ENCODE measurements at regions not wholly inside any gene's neighbourhood (a gene's known extent, or its start where the extent isn't known, plus 50 kb on each side); places are given as distances from the start of the nearest gene placed in this dataset.
"Not testable (repeated sequence)": the region's sequence is repeated elsewhere in the genome, so short reads cannot be mapped to it uniquely, and the experiment has no call there.

DNA sequence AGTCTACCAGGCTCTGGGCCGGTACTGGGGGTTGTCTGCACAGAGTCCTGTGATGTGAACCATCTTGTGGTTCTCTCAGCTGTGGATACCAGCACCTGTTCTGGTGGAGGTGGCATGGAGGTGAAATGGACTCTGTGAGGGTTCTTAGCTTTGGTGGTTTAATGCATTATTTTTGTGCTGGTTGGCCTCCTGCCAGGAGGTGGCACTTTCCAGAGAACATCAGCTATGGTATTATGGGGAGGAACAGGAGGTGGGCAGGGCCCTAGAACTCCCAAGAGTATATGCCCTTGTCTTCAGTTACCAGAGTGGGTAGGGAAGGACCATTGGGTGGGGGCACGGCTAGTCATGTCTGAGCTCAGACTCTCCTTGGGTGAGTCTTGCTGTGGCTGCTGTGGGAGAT is 187.1 kb downstream of the ACTR3B start:
- in situ Hi-C loops (cut with HindIII; ENCODE audit: low sequenced_read_pairs), result not testable (repeated sequence)

DNA sequence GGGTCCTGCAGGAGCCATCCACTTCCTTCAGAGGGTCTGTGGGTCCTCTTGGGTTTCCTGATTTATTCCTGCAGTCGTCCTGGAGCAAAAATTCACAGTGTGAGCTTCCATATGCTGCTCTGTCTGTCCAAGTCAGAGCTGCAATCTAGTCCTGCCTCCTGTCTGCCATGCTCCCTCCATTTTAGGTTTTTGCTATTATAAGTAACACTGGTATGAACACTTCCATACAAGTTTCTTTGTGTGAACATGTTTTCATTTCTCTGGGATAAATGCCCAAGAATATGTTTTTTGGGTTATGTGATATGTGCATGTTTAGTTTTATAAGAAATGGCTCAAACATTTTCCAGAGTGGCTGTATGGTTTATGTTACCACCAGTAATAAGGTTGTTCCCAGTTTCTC is 188.1 kb downstream of the ACTR3B start:
- in situ Hi-C loops (cut with HindIII; ENCODE audit: low sequenced_read_pairs), result no loop called here
- DNase-seq (ENCODE audit: low spot score), result no peak

More for the DNA sequence above, 187.1 kb downstream of the ACTR3B start:
- not testable (repeated sequence) for DNase-seq (ENCODE audit: low spot score)

DNA sequence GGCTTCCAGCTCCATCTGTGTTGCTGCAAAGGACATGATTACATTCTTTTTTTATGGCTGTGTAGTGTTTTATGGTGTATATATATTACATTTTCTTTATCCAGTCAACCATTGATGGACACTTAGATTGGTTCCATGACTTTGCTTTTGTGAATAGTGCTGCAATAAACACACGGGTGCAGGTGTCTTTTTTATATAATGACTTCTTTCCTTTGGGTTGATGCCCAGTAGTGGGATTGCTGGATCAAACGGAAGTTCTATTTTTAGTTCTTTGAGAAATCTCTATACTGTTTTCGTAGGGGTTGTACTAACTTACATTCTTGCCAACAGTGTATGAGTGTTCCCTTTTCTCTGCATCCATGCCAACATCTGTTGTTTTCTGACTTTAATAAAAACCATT is 189.7 kb downstream of the ACTR3B start:
- DNase-seq (ENCODE audit: low spot score), result no peak
- in situ Hi-C loops (cut with HindIII; ENCODE audit: low sequenced_read_pairs), result no loop called here

DNA sequence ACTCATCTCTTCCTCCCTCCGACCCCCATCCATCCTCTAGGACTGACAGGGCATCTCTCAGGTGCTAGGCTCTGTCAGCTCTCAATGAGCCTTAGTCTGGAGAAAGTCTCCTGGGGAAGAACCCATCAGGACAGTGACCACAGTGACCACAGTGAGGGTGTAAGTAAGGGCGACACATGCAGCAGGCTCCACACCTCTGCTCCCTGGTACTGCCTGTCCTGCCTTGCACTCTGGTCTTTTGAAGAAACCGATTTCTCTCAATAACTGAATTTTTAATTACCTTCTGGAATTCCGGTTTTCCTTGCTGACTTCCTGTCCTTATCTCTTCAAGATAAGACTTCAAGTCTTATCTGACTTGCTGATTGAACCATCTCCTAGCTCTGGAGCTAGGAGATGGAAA is 190.2 kb downstream of the ACTR3B start:
- no peak for DNase-seq (ENCODE audit: low spot score)
- in situ Hi-C loops (cut with HindIII; ENCODE audit: low sequenced_read_pairs), result no loop called here

DNA sequence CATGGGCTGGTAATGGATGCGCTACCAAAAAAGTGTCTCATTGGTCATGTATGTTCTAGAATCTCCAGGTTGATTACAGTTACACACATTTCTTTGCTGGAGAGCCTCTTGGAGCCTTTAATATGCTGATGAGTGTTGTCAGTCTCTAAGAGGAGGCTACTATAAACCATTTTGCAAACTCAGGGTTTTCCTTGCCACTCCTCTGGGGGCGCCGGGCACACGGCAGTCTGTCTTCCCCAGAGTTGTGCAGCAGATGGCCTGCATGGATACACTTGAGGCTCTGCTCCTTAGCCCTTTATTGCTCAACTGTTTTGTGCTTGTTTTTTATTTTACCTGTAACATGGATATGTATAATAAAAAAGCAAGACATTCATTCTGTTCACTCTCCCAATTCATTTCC is 196.5 kb downstream of the ACTR3B start:
- in situ Hi-C loops (cut with HindIII; ENCODE audit: low sequenced_read_pairs), result no loop called here
- DNase-seq (ENCODE audit: low spot score), result no peak

DNA sequence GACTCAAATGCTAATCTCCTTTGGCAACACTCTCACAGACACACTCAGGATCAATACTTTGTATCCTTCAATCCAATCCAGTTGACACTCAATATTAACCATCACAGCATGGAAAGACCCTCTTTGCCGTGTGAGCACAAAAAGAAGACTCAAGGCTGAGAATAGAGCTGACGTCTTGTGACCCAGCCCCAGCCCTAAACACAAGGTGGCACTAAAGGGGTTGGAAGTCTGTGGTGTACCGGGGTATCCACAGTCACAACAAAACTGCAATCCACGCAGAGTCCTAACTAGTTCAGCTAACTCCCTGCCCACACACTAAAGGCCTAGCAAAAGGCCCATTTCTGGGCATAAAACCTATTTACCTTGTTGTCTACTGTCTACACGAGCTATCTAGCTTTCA is 200.1 kb downstream of the ACTR3B start:
- DNase-seq (ENCODE audit: low spot score), result no peak
- in situ Hi-C loops (cut with HindIII; ENCODE audit: low sequenced_read_pairs), result no loop called here

DNA sequence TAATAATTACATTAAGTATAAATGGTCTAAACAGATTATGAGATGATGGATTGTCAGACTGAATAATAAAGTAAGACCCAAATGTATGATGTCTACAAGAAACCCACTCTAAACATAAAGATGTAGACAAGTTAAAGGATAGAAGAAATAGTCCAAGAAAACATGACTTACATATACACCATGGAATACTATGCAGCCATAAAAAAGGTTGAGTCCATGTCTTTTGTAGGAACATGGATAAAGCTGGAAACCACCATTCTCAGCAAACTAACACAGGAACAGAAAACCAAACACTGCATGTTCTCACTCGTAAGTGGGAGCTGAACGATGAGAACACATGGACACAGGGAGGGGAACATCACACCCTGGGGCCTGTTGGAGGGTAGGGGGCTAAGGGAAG is 202.2 kb downstream of the ACTR3B start:
- in situ Hi-C loops (cut with HindIII; ENCODE audit: low sequenced_read_pairs); DNase-seq (ENCODE audit: low spot score): not testable (repeated sequence)

DNA sequence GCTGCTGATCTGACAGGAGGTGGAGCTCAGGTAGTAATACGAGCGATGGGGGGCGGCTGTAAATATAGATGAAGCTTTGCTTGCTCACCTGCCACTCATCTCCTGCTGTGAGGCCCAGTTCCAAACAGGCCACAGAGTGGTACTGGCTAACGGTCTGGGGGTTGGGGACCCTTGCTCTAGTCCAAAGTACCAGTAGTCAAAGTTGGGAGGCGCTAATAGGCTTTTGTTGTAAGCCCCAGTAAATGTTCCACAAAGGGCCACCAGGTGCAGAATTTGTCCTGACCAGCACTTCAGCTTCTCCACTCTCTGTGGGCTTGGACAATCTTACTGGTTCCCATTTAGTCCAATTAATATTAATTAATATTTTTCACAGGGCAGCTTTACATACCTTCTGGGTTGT is 206.6 kb downstream of the ACTR3B start:
- DNase-seq (ENCODE audit: low spot score), result no peak
- in situ Hi-C loops (cut with HindIII; ENCODE audit: low sequenced_read_pairs), result no loop called here

DNA sequence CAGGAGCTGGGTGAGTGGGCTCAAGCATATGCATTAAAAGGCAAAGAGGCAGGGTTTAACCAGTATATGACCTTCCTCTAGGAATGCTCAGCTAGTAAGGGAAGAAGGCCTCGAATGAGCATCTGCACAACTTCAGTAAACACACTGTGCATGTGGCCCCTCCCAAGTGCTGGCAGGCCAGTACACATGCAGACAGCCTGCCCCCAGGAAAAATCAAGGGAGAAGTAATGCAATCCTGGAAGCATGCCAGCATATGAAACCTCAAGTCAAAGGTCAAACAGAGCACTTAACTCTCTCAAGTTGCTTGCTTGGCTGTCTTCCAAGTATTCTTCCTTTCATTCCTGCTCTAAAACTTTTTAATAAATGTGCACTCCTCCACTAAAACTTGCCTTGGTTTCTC is 208.4 kb downstream of the ACTR3B start:
- in situ Hi-C loops (cut with HindIII; ENCODE audit: low sequenced_read_pairs), result no loop called here
- no peak for DNase-seq (ENCODE audit: low spot score)

DNA sequence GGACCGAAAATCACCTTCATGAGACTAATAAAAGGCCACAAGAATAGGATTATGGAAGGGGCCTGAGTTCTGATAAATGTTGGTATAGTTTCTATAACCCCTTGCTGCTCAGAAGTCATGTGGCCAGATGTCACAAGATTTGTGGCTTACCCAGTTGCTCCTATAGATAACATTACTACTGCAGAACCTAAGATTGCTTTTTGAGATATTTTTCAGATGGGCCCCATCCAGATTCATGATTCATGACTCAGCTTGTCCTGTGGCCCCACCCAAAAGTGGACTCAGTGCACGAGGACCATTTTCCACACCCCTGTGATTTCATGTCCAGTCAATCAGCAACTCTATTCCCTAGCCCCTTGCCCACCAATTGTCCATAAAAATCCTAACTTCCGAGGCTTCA is 209.0 kb downstream of the ACTR3B start:
- in situ Hi-C loops (cut with HindIII; ENCODE audit: low sequenced_read_pairs), result no loop called here
- DNase-seq (ENCODE audit: low spot score), result no peak

DNA sequence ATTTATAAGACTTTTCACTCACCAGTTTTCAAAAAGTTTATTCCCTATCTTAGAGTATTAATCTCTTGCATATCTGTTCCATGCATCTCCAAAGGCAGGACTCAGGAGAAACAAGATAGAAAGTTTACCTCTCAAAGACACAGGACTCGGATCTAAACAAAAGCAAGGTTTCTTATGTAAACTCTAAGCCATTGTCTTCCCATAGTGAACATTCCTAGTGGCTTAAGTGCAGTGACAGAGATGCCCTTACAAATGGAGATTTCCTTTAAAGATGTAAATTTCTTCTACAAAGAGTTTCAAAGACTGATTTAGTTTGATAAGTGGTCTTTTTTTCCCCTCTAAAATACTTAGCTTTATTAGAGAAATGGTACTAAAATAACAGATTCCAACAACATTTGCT is 209.8 kb downstream of the ACTR3B start:
- DNase-seq (ENCODE audit: low spot score), result no peak
- in situ Hi-C loops (cut with HindIII; ENCODE audit: low sequenced_read_pairs), result no loop called here

DNA sequence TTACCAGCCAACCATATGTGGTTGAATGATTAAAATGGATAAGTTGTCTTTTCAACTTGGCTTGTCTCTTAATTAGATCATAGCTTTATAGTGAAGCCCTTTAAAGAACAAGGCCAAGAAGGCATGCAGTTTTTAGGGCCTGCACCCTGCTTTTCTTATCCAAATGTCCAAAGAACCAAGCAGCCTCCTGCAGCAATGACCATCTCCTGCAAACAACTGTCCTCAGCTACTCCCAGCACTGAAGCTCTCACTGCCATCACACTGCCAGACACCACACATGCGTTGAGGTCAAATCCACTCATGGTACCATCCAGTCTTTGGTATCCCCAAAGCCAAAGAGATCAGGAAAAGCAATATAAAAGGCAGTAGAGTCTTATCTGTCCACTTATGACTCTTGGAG is 210.3 kb downstream of the ACTR3B start:
- DNase-seq (ENCODE audit: low spot score), result no peak
- in situ Hi-C loops (cut with HindIII; ENCODE audit: low sequenced_read_pairs), result no loop called here

DNA sequence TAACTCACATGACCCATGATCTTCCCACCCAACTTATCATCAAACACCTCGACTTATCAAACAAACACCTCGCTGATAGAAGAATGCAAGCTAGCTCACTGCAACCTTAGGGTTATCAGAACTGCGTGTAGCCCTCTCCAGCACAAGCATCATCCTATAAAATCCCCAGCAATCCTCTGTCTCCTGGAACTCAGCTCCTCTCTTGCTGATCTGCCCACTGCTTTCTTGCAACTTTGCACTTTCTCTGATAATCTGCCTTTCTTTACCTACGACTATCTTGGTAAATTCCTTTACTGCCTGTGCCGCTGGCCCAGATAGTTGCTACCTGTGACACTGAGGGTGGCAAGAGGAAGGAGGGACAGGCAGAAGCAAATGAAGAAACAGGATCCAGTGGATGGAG is 210.9 kb downstream of the ACTR3B start:
- in situ Hi-C loops (cut with HindIII; ENCODE audit: low sequenced_read_pairs), result no loop called here
- DNase-seq (ENCODE audit: low spot score), result no peak

DNA sequence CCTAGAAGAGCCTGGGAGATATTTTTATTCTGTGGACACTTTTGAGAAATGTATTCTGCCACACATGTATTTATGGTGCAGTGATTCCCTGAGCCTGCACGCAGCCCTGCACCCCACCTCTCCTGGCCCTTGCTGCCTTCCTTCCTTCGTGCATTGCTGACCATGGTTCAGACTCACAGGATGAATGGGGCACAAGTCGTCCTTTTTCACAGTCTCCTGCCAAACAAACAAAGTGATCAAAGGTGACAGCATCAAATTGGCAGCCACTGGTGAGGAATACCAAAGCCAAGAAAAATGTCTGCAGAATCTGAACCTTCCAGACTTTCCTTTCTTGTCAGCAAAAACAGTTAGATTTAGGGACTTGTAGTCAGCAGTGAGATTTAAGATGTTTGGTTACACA is 215.0 kb downstream of the ACTR3B start:
- in situ Hi-C loops (cut with HindIII; ENCODE audit: low sequenced_read_pairs), result no loop called here
- no peak for DNase-seq (ENCODE audit: low spot score)

DNA sequence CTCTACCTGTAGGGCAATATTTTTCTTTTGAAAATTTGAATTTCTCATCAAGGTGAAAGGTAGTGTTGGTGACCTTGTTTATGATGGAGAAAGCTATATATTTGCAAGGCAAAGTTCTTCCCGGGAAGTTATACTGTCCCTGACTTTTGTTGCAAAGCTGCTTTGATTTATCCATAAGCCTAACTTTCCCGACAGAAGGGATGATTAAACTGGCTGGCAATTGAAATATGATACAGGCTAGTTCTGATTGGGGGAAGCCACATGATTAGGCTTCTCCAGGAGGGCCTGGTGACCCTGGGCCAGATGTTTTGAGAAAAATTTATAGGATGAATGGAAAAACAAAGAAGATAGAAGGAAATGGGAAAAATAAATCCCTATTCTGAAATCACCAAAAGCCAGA is 215.5 kb downstream of the ACTR3B start:
- in situ Hi-C loops (cut with HindIII; ENCODE audit: low sequenced_read_pairs), result no loop called here
- DNase-seq (ENCODE audit: low spot score), result no peak

DNA sequence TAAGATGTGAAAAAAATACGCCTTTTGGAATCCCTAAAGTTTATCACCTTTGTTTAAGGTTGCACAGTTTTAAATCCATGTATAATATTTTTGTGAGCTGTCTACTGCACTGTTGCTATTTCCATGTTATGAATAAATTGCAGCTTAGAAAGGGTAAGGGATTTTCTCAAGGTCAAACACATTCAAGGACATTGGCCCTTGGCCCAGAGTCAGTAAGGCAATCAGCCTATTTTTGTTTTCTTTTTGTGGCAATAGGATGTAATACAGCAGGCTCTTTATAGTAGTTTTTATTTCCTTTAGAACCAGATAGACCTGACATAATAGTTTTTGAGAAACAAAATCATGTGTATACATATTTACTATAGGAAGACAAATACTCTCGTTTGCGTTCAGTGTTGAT is 219.8 kb downstream of the ACTR3B start:
- DNase-seq (ENCODE audit: low spot score), result no peak
- in situ Hi-C loops (cut with HindIII; ENCODE audit: low sequenced_read_pairs), result no loop called here

DNA sequence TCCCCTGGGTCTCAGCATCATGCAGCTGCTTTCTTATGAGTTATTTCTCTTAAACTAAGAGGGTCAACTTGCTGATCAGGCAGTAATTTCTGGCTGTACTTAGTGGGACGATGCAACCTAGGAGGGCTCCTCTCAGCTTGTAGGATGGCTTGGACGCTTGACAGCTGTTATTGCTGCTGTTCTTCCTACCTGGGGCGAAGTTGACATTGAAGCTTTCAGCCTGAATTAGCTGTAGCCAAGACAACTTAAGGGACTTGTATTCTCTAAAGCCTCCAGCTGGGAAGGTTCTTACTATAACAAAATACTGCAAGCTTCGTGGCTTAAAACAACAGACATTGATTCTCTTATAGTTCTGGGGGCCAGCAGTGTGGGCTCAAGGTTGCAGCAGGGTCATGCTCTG is 224.9 kb downstream of the ACTR3B start:
- in situ Hi-C loops (cut with HindIII; ENCODE audit: low sequenced_read_pairs), result no loop called here
- DNase-seq (ENCODE audit: low spot score), result no peak

DNA sequence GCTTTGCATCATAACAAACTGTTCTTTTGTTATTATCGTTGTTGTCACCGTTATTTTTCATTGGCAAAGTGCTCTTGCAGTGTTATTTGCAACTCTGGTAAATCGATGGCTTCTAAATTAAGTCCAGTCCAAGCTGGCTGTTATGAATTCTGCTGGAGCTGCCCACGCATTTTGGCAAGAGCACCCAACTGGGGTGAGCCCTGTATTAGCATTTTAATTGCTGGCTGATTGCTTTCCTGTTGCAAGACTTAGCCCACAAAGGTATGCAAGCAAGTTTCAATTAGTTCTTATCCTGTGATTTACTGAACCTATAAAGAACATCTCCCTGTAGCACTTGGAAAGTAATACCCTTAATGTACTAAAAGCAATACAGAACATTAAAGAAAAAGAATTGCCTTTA is 226.8 kb downstream of the ACTR3B start:
- DNase-seq (ENCODE audit: low spot score), result peak; percentile 4
- in situ Hi-C loops (cut with HindIII; ENCODE audit: low sequenced_read_pairs), result no loop called here

DNA sequence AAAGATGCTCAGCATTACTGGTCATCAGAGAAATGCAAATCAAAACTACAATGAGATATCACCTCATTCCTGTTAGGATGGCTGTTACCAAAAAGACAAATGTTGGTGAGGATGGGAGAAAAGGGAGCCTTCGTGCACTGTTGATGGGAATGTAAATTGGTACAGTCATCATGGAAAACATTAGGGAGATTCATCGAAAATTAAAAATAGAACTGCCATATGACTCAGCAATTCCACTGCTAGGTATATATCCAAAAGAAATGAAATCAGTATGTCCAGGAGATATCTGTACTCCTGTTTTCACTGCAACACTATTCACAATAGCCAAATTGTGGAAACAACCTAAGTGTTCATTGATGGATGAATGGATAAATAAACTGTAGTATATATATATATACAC is 228.1 kb downstream of the ACTR3B start:
- in situ Hi-C loops (cut with HindIII; ENCODE audit: low sequenced_read_pairs), result no loop called here
- DNase-seq (ENCODE audit: low spot score), result no peak

DNA sequence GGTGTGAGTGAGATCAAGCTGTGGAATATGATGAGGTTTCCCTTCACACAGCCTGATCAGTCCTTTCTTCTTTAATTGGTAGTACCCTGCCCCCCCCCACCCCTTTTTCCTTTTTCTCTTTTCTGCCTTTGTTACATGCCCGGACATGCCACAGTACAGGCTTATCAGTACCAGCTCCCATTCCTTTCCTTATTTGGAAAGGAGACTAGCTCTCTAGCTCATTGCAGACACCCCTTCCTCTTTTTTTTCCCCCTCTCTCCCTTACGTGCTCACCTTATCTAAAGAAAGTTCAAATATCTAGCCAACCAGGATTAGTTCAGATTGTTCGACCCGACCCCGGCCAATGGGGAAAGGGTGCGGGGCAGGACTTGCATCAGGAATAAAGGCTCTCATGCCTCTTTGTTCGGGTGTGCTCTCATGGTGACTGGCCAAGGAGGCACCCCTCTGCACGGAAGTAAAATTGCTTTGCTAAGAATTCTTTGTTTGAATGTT is 230.4 kb downstream of the ACTR3B start:
- in situ Hi-C loops (cut with HindIII; ENCODE audit: low sequenced_read_pairs), result no loop called here
- DNase-seq (ENCODE audit: low spot score), result no peak

DNA sequence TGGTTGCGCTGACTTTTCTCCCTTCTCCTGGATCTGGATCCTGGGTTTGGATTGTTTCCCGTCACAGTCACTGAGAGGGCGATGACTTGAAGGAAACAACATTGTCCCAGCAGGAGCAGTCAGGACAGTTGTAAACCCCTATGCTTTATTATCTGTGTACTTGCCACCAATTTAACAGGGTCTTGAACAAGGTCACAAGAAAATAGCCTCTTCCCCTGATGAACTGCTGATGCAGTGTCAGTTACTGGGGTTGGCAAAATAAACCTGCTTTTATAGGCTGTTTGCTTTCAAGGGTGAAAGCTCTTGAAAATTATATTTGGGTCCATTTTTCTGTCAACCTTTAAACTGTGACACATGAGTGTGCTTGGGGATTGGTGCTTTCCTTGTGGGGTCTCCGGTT is 238.9 kb downstream of the ACTR3B start:
- DNase-seq (ENCODE audit: low spot score), result no peak
- in situ Hi-C loops (cut with HindIII; ENCODE audit: low sequenced_read_pairs), result no loop called here

DNA sequence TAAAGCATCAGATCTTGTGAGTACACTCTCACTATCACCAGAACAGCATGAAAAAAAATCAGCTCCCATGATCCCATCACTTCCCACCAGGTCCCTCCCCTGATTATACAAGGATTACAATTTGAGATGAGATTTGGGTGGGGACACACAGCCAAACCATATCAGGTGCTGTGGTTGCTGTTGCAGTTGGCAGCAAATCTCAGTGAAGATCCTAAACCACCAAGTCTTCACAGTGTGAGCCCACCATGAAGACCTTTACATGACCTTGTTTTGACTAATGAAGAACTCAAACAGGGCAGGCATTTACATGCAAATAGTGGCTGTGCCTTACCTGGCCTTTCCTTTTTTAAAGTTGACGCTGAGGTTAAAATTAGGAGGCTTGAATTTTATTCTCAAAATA is 242.6 kb downstream of the ACTR3B start:
- no peak for DNase-seq (ENCODE audit: low spot score)
- in situ Hi-C loops (cut with HindIII; ENCODE audit: low sequenced_read_pairs), result no loop called here
